Coronary artery (tissue), 2 donors: ENCODE measurements at regions not wholly inside any gene's neighbourhood (a gene's known extent, or its start where the extent isn't known, plus 50 kb on each side); places are given as distances from the start of the nearest gene placed in this dataset.

Experiments used
- DNase-seq: peaks from one replicate; pipeline ENCODE4 v3.0.0-alpha.2; 2017; ENCODE audit warnings: low spot score
- H3K27ac ChIP-seq, 2 donors: fragments of 200-600 bp; sonication (generic); one replicate each; pipeline ENCODE4 v1.5.1; 2016 to 2019
- H3K4me3 ChIP-seq: fragments of 200-600 bp; sonication (generic); 2 replicates; pipeline ENCODE4 v1.5.1; 2016; ENCODE audit warnings: mild to moderate bottlenecking, moderate library complexity
- CTCF ChIP-seq: fragments of 200-600 bp; sonication (generic); IDR thresholded peaks from one replicate; pipeline ENCODE4 v1.5.1; 2019; ENCODE audit warnings: antibody characterized with exemption

DNA sequence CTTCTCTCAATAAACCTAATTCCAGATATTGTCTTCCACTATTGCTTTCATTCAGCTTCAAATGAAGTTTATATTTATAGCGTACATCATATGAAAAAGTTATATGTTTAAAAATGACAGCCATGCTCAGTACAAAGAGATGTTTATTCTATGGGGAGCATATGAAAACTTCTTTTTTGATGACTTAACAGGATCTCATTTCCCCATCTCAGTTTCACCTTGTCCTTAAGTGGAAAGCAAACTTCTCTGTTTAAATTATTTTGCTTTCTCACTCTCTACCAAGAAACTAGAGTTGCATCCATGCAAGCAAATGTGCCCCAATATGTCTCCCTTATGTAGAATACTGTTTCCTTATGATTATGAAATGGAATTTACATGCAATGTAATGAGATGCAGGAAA is 799.5 kb upstream of the RGS18 start:
- no peak for DNase-seq
- no peak for TF ChIP-seq CTCF
- no peak overlapping the region for H3K27ac ChIP-seq
- no peak overlapping the region for H3K4me3 ChIP-seq

- DNase-seq: no peak
- H3K27ac ChIP-seq: no peak overlapping the region
- H3K4me3 ChIP-seq: no peak overlapping the region
- no peak for TF ChIP-seq CTCF
Measured at GRCh38 chr1:191366686-191367085, 791.6 kb upstream of the RGS18 start.

GRCh38 chr1:191368891-191369654 is 789.2 kb upstream of the RGS18 start:
- DNase-seq: no peak

GRCh38 chr1:191371626-191372025 is 786.6 kb upstream of the RGS18 start:
- no peak for DNase-seq

More at GRCh38 chr1:191368891-191369654, 789.2 kb upstream of the RGS18 start:
- no peak overlapping the region for H3K27ac ChIP-seq
- no peak for TF ChIP-seq CTCF
- no peak overlapping the region for H3K4me3 ChIP-seq

DNA sequence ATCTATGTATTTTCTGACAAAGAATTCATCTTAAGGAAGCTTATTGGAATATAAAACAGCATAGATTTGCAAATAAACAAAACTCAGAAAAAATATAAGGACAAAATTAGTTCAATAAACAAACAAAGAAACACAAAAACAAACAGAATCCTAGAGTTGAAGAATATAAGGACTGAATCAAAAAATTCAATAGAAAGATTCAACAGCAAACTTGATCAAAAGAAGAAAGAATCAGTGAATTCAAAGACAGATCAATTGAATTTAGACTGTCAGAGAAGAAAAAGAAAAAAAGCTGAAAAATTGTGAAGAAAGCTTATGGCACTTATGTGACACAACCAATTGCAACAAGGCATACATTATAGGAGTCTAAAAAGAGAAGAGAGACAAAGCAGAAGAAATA is 770.0 kb upstream of the RGS18 start:
- no peak overlapping the region for H3K4me3 ChIP-seq
- no peak for TF ChIP-seq CTCF

More at GRCh38 chr1:191371626-191372025, 786.6 kb upstream of the RGS18 start:
- H3K27ac ChIP-seq: no peak overlapping the region
- H3K4me3 ChIP-seq: no peak overlapping the region
- no peak for TF ChIP-seq CTCF

DNA sequence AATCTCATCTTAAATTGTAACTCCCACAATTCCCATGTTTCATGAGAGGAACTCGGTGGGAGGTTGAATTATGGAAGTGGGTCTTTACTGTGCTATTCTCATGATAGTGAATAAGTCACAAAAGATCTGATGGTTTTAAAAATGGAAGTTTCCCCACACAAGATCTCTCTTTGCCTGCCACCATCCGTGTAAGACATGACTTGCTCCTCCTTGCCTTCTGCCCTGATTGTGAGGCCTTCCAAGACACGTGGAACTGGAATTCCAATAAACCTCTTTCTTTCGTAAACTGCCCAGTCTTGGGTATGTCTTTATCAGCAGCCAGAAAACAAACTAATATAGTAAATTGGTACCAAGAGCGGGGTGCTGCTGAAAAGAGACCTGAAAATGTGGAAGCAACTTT is 761.6 kb upstream of the RGS18 start:
- no peak for TF ChIP-seq CTCF
- Histone ChIP-seq H3K4me3 (no peak overlapping the region), H3K27ac (no peak overlapping the region)
- no peak for DNase-seq

More for the DNA sequence above, 770.0 kb upstream of the RGS18 start:
- H3K27ac ChIP-seq: no peak overlapping the region
- no peak for DNase-seq

- Histone ChIP-seq H3K27ac (no peak overlapping the region), H3K4me3 (no peak overlapping the region)
- no peak for DNase-seq
- TF ChIP-seq CTCF: no peak
Measured at GRCh38 chr1:191398551-191398950, 759.7 kb upstream of the RGS18 start.
